Cardiac muscle cell (in vitro differentiated cells and primary cell): ENCODE measurements at regions not wholly inside any gene's neighbourhood (a gene's known extent, or its start where the extent isn't known, plus 50 kb on each side); places are given as distances from the start of the nearest gene placed in this dataset.

ENCODE experiments used
- DNase-seq, 2 donors: peaks; one replicate each; pipeline versions ENCODE4 v3.0.0 to v3.0.0-alpha.2; 2010 to 2017; ENCODE audit warnings: low read depth in 1 of 2, low spot score in 1 of 2
- H3K27ac ChIP-seq: fragments of 200-600 bp; sonication (generic); 2 replicates; pipeline ENCODE4 v1.5.1; 2016
- H3K27me3 ChIP-seq: fragments of 200-600 bp; sonication (generic); 2 replicates; pipeline ENCODE4 v1.6.0; 2016; ENCODE audit warnings: control low read depth
- H3K36me3 ChIP-seq: fragments of 200-600 bp; sonication (generic); 2 replicates; pipeline ENCODE4 v1.5.1; 2016; ENCODE audit warnings: control low read depth
- H3K4me1 ChIP-seq: fragments of 200-600 bp; sonication (generic); 2 replicates; pipeline ENCODE4 v1.8.1; 2017; ENCODE audit warnings: low read depth, mild to moderate bottlenecking, mixed run types
- H3K4me3 ChIP-seq: fragments of 200-600 bp; sonication (generic); 2 replicates; pipeline ENCODE4 v1.5.1; 2016; ENCODE audit warnings: mild to moderate bottlenecking
- H3K9me3 ChIP-seq: fragments of 200-600 bp; sonication (generic); 2 replicates; pipeline ENCODE4 v1.5.1; 2017; ENCODE audit warnings: low read depth, mild to moderate bottlenecking, control low read depth
- CTCF ChIP-seq: IDR thresholded peaks from 2 replicates; pipeline ENCODE4 v1.5.1; 2012; ENCODE audit warnings: low read depth, mild to moderate bottlenecking, low read length

GRCh38 chr6:86856937-86857563 lies 80.3 kb upstream of the HTR1E start:
- Histone ChIP-seq H3K9me3 (no peaks in the 10 kb centered on the region), H3K4me3 (no peak overlapping the region), H3K27me3 (no peaks in the 10 kb centered on the region), H3K4me1 (no peaks in the 10 kb centered on the region), H3K36me3 (no peaks in the 10 kb centered on the region), H3K27ac (no peak overlapping the region)
- peak; percentile 27 to 53 for DNase-seq
- peak; percentile 54 for TF ChIP-seq CTCF

GRCh38 chr6:86856379-86856778 lies 80.9 kb upstream of the HTR1E start:
- H3K4me3 ChIP-seq: no peak overlapping the region
- TF ChIP-seq CTCF: no peak
- no peak overlapping the region for H3K27ac ChIP-seq
- H3K9me3 ChIP-seq: no peaks in the 10 kb centered on the region
- H3K36me3 ChIP-seq: no peaks in the 10 kb centered on the region
- H3K27me3 ChIP-seq: no peaks in the 10 kb centered on the region
- DNase-seq: no peak
- no peaks in the 10 kb centered on the region for H3K4me1 ChIP-seq

- Histone ChIP-seq H3K36me3 (no peaks in the 10 kb centered on the region), H3K27me3 (no peaks in the 10 kb centered on the region), H3K27ac (no peak overlapping the region), H3K9me3 (no peaks in the 10 kb centered on the region), H3K4me1 (no peaks in the 10 kb centered on the region), H3K4me3 (no peak overlapping the region)
- no peak for DNase-seq
- no peak for TF ChIP-seq CTCF
Observed at GRCh38 chr6:86848986-86849385, 88.3 kb upstream of the HTR1E start.

GRCh38 chr6:86832686-86833085 lies 104.6 kb upstream of the HTR1E start:
- no peak for TF ChIP-seq CTCF
- Histone ChIP-seq H3K9me3 (no peaks in the 10 kb centered on the region), H3K36me3 (no peaks in the 10 kb centered on the region), H3K4me1 (no peaks in the 10 kb centered on the region), H3K27me3 (no peaks in the 10 kb centered on the region), H3K4me3 (no peak overlapping the region), H3K27ac (no peak overlapping the region)
- DNase-seq: no peak

GRCh38 chr6:86825436-86825835 lies 111.9 kb upstream of the HTR1E start:
- no peak for DNase-seq
- H3K4me1 ChIP-seq: no peaks in the 10 kb centered on the region
- no peaks in the 10 kb centered on the region for H3K36me3 ChIP-seq
- no peaks in the 10 kb centered on the region for H3K9me3 ChIP-seq
- no peak for TF ChIP-seq CTCF
- no peak overlapping the region for H3K27ac ChIP-seq
- no peaks in the 10 kb centered on the region for H3K27me3 ChIP-seq
- H3K4me3 ChIP-seq: no peak overlapping the region
